ENCODE measurements at regions not wholly inside any gene's neighbourhood (a gene's known extent, or its start where the extent isn't known, plus 50 kb on each side); places are given as distances from the start of the nearest gene placed in this dataset.

DNA sequence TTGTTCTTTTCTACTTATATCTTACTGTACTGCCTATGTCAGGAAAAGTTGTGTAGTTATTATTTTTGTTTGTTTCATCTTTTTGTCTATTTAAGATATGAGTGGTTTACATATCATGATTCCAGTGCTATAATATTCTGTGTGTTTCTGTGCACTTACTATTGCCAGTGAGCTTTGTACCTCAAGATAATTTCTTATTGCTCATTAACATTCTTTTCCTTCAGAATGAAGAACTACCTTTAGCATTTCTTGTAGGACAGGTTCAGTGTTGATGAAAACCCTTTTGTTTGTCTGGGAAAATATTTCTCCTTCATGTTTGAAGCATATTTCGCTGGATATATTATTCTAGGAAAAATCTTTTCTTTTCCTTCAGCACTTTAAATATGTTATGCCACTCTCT is 452.7 kb upstream of the FAT3 start:
- no peak for DNase-seq (ENCODE audit: low read depth in 1 of 2, low spot score in 1 of 2)
- TF ChIP-seq SPI1 (IDR thresholded peaks at IDR 0.05; ENCODE audit: borderline replicate concordance, low read depth) (no peak), POLR2AphosphoS5 (IDR thresholded peaks at IDR 0.05; ENCODE audit: low read depth) (no peak), GABPA (IDR thresholded peaks at IDR 0.05; ENCODE audit: low read depth) (no peak)
- TF ChIP-seq, protein P1, sequence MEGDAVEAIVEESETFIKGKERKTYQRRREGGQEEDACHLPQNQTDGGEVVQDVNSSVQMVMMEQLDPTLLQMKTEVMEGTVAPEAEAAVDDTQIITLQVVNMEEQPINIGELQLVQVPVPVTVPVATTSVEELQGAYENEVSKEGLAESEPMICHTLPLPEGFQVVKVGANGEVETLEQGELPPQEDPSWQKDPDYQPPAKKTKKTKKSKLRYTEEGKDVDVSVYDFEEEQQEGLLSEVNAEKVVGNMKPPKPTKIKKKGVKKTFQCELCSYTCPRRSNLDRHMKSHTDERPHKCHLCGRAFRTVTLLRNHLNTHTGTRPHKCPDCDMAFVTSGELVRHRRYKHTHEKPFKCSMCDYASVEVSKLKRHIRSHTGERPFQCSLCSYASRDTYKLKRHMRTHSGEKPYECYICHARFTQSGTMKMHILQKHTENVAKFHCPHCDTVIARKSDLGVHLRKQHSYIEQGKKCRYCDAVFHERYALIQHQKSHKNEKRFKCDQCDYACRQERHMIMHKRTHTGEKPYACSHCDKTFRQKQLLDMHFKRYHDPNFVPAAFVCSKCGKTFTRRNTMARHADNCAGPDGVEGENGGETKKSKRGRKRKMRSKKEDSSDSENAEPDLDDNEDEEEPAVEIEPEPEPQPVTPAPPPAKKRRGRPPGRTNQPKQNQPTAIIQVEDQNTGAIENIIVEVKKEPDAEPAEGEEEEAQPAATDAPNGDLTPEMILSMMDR (IDR thresholded peaks at IDR 0.05; ENCODE audit: insufficient read depth, low read length), result no peak
- TF ChIP-seq, protein P2, sequence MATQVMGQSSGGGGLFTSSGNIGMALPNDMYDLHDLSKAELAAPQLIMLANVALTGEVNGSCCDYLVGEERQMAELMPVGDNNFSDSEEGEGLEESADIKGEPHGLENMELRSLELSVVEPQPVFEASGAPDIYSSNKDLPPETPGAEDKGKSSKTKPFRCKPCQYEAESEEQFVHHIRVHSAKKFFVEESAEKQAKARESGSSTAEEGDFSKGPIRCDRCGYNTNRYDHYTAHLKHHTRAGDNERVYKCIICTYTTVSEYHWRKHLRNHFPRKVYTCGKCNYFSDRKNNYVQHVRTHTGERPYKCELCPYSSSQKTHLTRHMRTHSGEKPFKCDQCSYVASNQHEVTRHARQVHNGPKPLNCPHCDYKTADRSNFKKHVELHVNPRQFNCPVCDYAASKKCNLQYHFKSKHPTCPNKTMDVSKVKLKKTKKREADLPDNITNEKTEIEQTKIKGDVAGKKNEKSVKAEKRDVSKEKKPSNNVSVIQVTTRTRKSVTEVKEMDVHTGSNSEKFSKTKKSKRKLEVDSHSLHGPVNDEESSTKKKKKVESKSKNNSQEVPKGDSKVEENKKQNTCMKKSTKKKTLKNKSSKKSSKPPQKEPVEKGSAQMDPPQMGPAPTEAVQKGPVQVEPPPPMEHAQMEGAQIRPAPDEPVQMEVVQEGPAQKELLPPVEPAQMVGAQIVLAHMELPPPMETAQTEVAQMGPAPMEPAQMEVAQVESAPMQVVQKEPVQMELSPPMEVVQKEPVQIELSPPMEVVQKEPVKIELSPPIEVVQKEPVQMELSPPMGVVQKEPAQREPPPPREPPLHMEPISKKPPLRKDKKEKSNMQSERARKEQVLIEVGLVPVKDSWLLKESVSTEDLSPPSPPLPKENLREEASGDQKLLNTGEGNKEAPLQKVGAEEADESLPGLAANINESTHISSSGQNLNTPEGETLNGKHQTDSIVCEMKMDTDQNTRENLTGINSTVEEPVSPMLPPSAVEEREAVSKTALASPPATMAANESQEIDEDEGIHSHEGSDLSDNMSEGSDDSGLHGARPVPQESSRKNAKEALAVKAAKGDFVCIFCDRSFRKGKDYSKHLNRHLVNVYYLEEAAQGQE (IDR thresholded peaks at IDR 0.05; ENCODE audit: insufficient replicate concordance, low read depth), result no peak
- Histone ChIP-seq H3K4me3 (replicated peaks; ENCODE audit: insufficient read depth, low read length) (no peak overlapping the region), H3K27ac (replicated peaks) (no peak overlapping the region), H3K27me3 (ENCODE audit: insufficient read depth, poor library complexity, severe bottlenecking) (no peaks in the 10 kb centered on the region)

DNA sequence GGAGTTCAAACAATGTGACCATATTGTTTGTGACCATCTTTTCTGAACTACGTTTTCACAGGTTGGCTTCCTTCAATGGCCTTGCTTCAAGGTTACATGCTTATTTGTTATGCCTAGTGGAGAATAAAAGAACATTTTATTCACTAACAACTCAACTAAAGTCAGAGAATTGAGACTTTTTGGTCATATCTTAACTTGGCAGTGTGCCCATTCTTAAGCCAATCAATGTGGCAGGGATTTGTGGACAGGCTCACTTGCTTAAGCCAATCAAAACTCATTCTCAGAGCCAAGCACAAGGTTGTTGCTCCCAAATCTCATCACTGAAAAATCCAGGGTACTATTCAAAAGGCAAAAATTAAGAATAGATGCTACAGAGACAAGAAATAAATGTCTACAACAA is 455.8 kb upstream of the FAT3 start:
- Histone ChIP-seq H3K27ac (replicated peaks) (no peak overlapping the region), H3K4me3 (replicated peaks; ENCODE audit: insufficient read depth, low read length) (no peak overlapping the region), H3K27me3 (ENCODE audit: insufficient read depth, poor library complexity, severe bottlenecking) (no peaks in the 10 kb centered on the region)
- no peak for DNase-seq (ENCODE audit: low read depth in 1 of 2, low spot score in 1 of 2)
- no peak for TF ChIP-seq POLR2AphosphoS5 (IDR thresholded peaks at IDR 0.05; ENCODE audit: low read depth)
- TF ChIP-seq, protein P2 (IDR thresholded peaks at IDR 0.05; ENCODE audit: insufficient replicate concordance, low read depth), result no peak
- TF ChIP-seq, protein P1 (IDR thresholded peaks at IDR 0.05; ENCODE audit: insufficient read depth, low read length), result no peak
- no peak for TF ChIP-seq SPI1 (IDR thresholded peaks at IDR 0.05; ENCODE audit: borderline replicate concordance, low read depth)
- TF ChIP-seq GABPA (IDR thresholded peaks at IDR 0.05; ENCODE audit: low read depth), result no peak

DNA sequence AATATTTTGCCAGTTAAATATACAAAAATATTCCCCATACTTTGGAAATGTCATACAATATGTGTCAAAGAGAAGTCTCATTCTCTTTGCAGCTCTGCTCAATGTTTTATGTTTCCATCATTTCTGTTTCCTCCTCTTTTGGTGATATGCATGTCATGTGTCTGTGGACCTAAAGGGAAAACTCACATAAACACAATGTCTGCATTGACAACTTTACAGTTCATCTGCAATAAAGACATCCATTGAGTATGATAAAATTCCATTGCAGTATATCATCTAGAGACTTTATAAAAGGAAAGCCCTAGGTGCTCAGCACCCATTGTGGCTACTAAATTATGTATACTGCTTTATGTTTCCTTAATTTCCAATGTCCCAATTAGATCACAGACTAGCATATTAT is 461.3 kb upstream of the FAT3 start:
- Histone ChIP-seq H3K4me3 (replicated peaks; ENCODE audit: insufficient read depth, low read length) (no peak overlapping the region), H3K27me3 (ENCODE audit: insufficient read depth, poor library complexity, severe bottlenecking) (no peaks in the 10 kb centered on the region), H3K27ac (replicated peaks) (no peak overlapping the region)
- TF ChIP-seq POLR2AphosphoS5 (IDR thresholded peaks at IDR 0.05; ENCODE audit: low read depth), result no peak
- TF ChIP-seq, protein P2 (IDR thresholded peaks at IDR 0.05; ENCODE audit: insufficient replicate concordance, low read depth), result no peak
- TF ChIP-seq SPI1 (IDR thresholded peaks at IDR 0.05; ENCODE audit: borderline replicate concordance, low read depth), result no peak
- TF ChIP-seq, protein P1 (IDR thresholded peaks at IDR 0.05; ENCODE audit: insufficient read depth, low read length), result no peak
- TF ChIP-seq GABPA (IDR thresholded peaks at IDR 0.05; ENCODE audit: low read depth), result no peak
- DNase-seq (ENCODE audit: low read depth in 1 of 2, low spot score in 1 of 2), result no peak
